GM12878 (cell line): ENCODE measurements at regions not wholly inside any gene's neighbourhood (a gene's known extent, or its start where the extent isn't known, plus 50 kb on each side); places are given as distances from the start of the nearest gene placed in this dataset.
A peak's percentile ranks its signal among the peaks of the same experiment; 100 is the strongest.

Source experiments
- ATF7 ChIP-seq: fragments of 450-650 bp; IDR thresholded peaks from 2 replicates; pipeline ENCODE4 v1.6.1; 2016; ENCODE audit warnings: low read depth, mild to moderate bottlenecking
- BACH1 ChIP-seq: fragments of 450-650 bp; IDR thresholded peaks from 2 replicates; pipeline ENCODE4 v1.6.1; 2017; ENCODE audit warnings: mild to moderate bottlenecking, borderline replicate concordance
- BCL11A ChIP-seq: IDR thresholded peaks from 2 replicates; pipeline ENCODE4 v1.6.1; 2011; ENCODE audit warnings: low read depth, low read length
- BHLHE40 ChIP-seq, 2 experiments: fragments of 450-650 bp in 1 of 2; IDR thresholded peaks; 2 replicates each; pipeline ENCODE4 v1.6.1; 2011 to 2017; ENCODE audit warnings: low read depth in 2 of 2, borderline replicate concordance in 1 of 2, improper control_type of control experiment in 1 of 2, low read length in 1 of 2, mild to moderate bottlenecking in 1 of 2
- CREM ChIP-seq: IDR thresholded peaks from 2 replicates; pipeline ENCODE4 v1.6.1; 2014; ENCODE audit warnings: antibody characterized with exemption, low read depth
- EP300 ChIP-seq, 2 experiments: fragments of 150-350 bp in 1 of 2; IDR thresholded peaks; 2 replicates each; pipeline ENCODE4 v1.6.1; 2011 to 2012; ENCODE audit warnings: low read depth in 2 of 2, low read length in 2 of 2, borderline replicate concordance in 1 of 2, improper control_type of control experiment in 1 of 2, inconsistent platforms in 1 of 2; ENCODE audit not compliant: control insufficient read depth in 1 of 2
- ETV6 ChIP-seq, 2 experiments: fragments of 450-650 bp in 1 of 2; IDR thresholded peaks in 1 of 2; conservative IDR thresholded peaks in 1 of 2; 2 replicates each; pipeline ENCODE4 v1.6.1; 2014; ENCODE audit warnings: antibody characterized with exemption in 1 of 2, borderline replicate concordance in 1 of 2, low read depth in 1 of 2, mild to moderate bottlenecking in 1 of 2, moderate library complexity in 1 of 2
- FOXM1 ChIP-seq: IDR thresholded peaks from 2 replicates; pipeline ENCODE4 v1.6.1; 2012; ENCODE audit warnings: low read depth, mild to moderate bottlenecking, inconsistent platforms, low read length, moderate library complexity
- MEF2B ChIP-seq: fragments of 450-650 bp; IDR thresholded peaks from 2 replicates; pipeline ENCODE4 v1.6.1; 2018; ENCODE audit warnings: mild to moderate bottlenecking, moderate library complexity; ENCODE audit not compliant: partially characterized antibody, poor library complexity, severe bottlenecking
- NBN ChIP-seq: fragments of 450-650 bp; IDR thresholded peaks from 2 replicates; pipeline ENCODE4 v1.6.1; 2016
- NFYB ChIP-seq: IDR thresholded peaks from 2 replicates; pipeline ENCODE4 v1.6.1; 2011; ENCODE audit warnings: low read depth, mild to moderate bottlenecking, low read length, improper control_type of control experiment, moderate library complexity; ENCODE audit not compliant: insufficient read depth
- PAX5 ChIP-seq: IDR thresholded peaks from 2 replicates; pipeline ENCODE4 v1.6.1; 2011; ENCODE audit warnings: low read depth, low read length, borderline replicate concordance
- PAX8 ChIP-seq: fragments of 450-650 bp; IDR thresholded peaks from 2 replicates; pipeline ENCODE4 v1.6.1; 2017; ENCODE audit warnings: mild to moderate bottlenecking, moderate library complexity
- SUPT20H ChIP-seq: IDR thresholded peaks from 2 replicates; pipeline ENCODE4 v1.6.1; 2011; ENCODE audit warnings: low read depth, mild to moderate bottlenecking, low read length, moderate library complexity, borderline replicate concordance; ENCODE audit not compliant: control insufficient read depth
- TF ChIP-seq, protein P1 (sequence below): fragments of 450-650 bp; IDR thresholded peaks from 2 replicates; pipeline ENCODE4 v1.6.1; 2017; ENCODE audit warnings: low read depth, mild to moderate bottlenecking, moderate library complexity
- TF ChIP-seq, protein P2 (sequence below): IDR thresholded peaks from 2 replicates; pipeline ENCODE4 v1.6.1; 2012; ENCODE audit warnings: low read length, inconsistent platforms
- TF ChIP-seq, protein P3 (sequence below): IDR thresholded peaks from 2 replicates; pipeline ENCODE4 v1.6.1; 2012; ENCODE audit warnings: improper control_type of control experiment, low read depth, low read length; ENCODE audit not compliant: insufficient replicate concordance

DNA sequence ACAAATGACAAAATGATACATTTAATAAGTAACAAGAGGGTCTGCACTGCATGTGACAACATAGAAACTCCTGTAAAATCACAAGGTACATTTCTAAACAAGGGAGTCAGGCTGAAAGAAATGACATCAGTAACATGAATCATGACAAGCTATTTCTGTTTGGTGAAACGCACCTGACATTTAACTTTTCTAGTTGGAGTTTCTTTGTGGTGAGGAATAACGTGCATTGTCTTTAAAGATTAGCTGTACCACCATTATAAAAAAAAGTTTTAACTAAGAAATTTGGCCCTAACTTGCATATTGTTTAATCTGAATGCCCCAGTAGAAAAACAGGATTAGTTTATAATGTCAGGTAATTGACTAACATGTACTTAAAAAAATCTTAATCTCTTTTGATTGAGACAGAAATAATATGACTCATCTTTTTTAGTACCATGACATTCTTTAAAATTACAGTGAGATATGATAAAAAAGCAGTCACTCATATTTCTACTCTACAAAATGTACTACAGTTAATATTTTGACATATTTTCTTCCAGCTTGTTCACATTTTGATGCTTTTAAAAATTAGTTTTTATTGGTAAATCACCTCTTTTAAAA lies 418.2 kb downstream of the KLF12 start (continued):
- TF ChIP-seq BCL11A (0 out of 2 replicates have a peak, but pooled peaks have one; percentile 29), NBN (no peak), PAX8 (no peak), PAX5 (no peak), NFYB (no peak), ETV6 (conservative IDR thresholded peaks at IDR 0.05 in 1 of 2, IDR thresholded peaks at IDR 0.05 in 1 of 2; ENCODE audit: borderline replicate concordance in 1 of 2, low read depth in 1 of 2) (0 out of 4 replicates have a peak, but pooled peaks of 1 of the 2 experiments have one; percentile 14), EP300 (IDR thresholded peaks at IDR 0.05; ENCODE audit: borderline replicate concordance in 1 of 2, control insufficient read depth in 1 of 2, low read depth in 2 of 2, low read length in 2 of 2) (peak; percentile 6 to 24; a peak in 1 of 4 replicates), BACH1 (0 out of 2 replicates have a peak, but pooled peaks have one; percentile 34), BHLHE40 (IDR thresholded peaks at IDR 0.05; ENCODE audit: borderline replicate concordance in 1 of 2, low read depth in 2 of 2, low read length in 1 of 2) (peak in 1 of 2 experiments; percentile 43; a peak in 2 of 4 replicates), ATF7 (peak; percentile 96), CREM (peak; percentile 60; the same call in 1 of the 2 replicates), FOXM1 (peak; percentile 59; the same call in 1 of the 2 replicates), SUPT20H (no peak), MEF2B (peak; percentile 35)
- TF ChIP-seq, protein P1, sequence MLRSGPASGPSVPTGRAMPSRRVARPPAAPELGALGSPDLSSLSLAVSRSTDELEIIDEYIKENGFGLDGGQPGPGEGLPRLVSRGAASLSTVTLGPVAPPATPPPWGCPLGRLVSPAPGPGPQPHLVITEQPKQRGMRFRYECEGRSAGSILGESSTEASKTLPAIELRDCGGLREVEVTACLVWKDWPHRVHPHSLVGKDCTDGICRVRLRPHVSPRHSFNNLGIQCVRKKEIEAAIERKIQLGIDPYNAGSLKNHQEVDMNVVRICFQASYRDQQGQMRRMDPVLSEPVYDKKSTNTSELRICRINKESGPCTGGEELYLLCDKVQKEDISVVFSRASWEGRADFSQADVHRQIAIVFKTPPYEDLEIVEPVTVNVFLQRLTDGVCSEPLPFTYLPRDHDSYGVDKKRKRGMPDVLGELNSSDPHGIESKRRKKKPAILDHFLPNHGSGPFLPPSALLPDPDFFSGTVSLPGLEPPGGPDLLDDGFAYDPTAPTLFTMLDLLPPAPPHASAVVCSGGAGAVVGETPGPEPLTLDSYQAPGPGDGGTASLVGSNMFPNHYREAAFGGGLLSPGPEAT, result 0 out of 2 replicates have a peak, but pooled peaks have one; percentile 31
- TF ChIP-seq, protein P2, sequence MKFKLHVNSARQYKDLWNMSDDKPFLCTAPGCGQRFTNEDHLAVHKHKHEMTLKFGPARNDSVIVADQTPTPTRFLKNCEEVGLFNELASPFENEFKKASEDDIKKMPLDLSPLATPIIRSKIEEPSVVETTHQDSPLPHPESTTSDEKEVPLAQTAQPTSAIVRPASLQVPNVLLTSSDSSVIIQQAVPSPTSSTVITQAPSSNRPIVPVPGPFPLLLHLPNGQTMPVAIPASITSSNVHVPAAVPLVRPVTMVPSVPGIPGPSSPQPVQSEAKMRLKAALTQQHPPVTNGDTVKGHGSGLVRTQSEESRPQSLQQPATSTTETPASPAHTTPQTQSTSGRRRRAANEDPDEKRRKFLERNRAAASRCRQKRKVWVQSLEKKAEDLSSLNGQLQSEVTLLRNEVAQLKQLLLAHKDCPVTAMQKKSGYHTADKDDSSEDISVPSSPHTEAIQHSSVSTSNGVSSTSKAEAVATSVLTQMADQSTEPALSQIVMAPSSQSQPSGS, result peak; percentile 81
- TF ChIP-seq, protein P3, sequence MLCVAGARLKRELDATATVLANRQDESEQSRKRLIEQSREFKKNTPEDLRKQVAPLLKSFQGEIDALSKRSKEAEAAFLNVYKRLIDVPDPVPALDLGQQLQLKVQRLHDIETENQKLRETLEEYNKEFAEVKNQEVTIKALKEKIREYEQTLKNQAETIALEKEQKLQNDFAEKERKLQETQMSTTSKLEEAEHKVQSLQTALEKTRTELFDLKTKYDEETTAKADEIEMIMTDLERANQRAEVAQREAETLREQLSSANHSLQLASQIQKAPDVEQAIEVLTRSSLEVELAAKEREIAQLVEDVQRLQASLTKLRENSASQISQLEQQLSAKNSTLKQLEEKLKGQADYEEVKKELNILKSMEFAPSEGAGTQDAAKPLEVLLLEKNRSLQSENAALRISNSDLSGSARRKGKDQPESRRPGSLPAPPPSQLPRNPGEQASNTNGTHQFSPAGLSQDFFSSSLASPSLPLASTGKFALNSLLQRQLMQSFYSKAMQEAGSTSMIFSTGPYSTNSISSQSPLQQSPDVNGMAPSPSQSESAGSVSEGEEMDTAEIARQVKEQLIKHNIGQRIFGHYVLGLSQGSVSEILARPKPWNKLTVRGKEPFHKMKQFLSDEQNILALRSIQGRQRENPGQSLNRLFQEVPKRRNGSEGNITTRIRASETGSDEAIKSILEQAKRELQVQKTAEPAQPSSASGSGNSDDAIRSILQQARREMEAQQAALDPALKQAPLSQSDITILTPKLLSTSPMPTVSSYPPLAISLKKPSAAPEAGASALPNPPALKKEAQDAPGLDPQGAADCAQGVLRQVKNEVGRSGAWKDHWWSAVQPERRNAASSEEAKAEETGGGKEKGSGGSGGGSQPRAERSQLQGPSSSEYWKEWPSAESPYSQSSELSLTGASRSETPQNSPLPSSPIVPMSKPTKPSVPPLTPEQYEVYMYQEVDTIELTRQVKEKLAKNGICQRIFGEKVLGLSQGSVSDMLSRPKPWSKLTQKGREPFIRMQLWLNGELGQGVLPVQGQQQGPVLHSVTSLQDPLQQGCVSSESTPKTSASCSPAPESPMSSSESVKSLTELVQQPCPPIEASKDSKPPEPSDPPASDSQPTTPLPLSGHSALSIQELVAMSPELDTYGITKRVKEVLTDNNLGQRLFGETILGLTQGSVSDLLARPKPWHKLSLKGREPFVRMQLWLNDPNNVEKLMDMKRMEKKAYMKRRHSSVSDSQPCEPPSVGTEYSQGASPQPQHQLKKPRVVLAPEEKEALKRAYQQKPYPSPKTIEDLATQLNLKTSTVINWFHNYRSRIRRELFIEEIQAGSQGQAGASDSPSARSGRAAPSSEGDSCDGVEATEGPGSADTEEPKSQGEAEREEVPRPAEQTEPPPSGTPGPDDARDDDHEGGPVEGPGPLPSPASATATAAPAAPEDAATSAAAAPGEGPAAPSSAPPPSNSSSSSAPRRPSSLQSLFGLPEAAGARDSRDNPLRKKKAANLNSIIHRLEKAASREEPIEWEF, result no peak
- TF ChIP-seq, all 136 proteins: peak for 22
